SU-DHL-6 (cell line): ENCODE measurements at regions not wholly inside any gene's neighbourhood (a gene's known extent, or its start where the extent isn't known, plus 50 kb on each side); places are given as distances from the start of the nearest gene placed in this dataset.

Experiments
- H2AFZ ChIP-seq: fragments of 200-600 bp; sonication (generic); 2 replicates; pipeline ENCODE4 v1.6.1; 2014; ENCODE audit warnings: low read depth, mild to moderate bottlenecking, moderate library complexity, mixed read lengths, antibody characterized with exemption, low read length; ENCODE audit not compliant: severe bottlenecking
- H3F3A ChIP-seq: fragments of 200-600 bp; shearing (Covaris generic); 2 replicates; pipeline ENCODE4 v1.6.0; 2016; ENCODE audit warnings: antibody characterized with exemption, mild to moderate bottlenecking; ENCODE audit not compliant: insufficient read depth
- H3K27ac ChIP-seq: fragments of 200-600 bp; sonication (generic); 2 replicates; pipeline ENCODE4 v1.5.1; 2016; ENCODE audit warnings: low read depth, mild to moderate bottlenecking, low read length, moderate library complexity, mixed read lengths
- H3K27me3 ChIP-seq: fragments of 200-600 bp; sonication (generic), shearing (Covaris generic); 2 replicates; pipeline ENCODE4 v1.6.0; 2014; ENCODE audit warnings: mild to moderate bottlenecking, low read length
- H3K36me3 ChIP-seq: fragments of 200-600 bp; sonication (generic); 2 replicates; pipeline ENCODE4 v1.6.1; 2014; ENCODE audit warnings: mild to moderate bottlenecking, low read length, mixed read lengths
- H3K4me2 ChIP-seq: fragments of 300-600, 200-600 bp; shearing (Covaris generic), sonication (generic); 2 replicates; pipeline ENCODE4 v1.6.0; 2014; ENCODE audit warnings: low read length, low read depth, mild to moderate bottlenecking; ENCODE audit not compliant: poor library complexity, severe bottlenecking
- H3K4me3 ChIP-seq: fragments of 200-600 bp; sonication (generic); 2 replicates; pipeline ENCODE4 v1.5.1; 2014; ENCODE audit warnings: antibody characterized with exemption, low read length, mild to moderate bottlenecking, mixed read lengths; ENCODE audit not compliant: insufficient read depth, poor library complexity, severe bottlenecking
- H3K79me2 ChIP-seq: fragments of 200-600 bp; sonication (generic); 2 replicates; pipeline ENCODE4 v1.6.1; 2014; ENCODE audit warnings: mild to moderate bottlenecking, low read length, moderate library complexity; ENCODE audit not compliant: insufficient read depth
- H3K9ac ChIP-seq: fragments of 200-600 bp; sonication (generic); 2 replicates; pipeline ENCODE4 v1.7.0; 2014; ENCODE audit warnings: mild to moderate bottlenecking, low read length
- H3K9me2 ChIP-seq: fragments of 200-600 bp; sonication (generic); replicated peaks from 2 replicates; pipeline ENCODE4 v1.6.1; 2014; ENCODE audit warnings: low read length; ENCODE audit not compliant: insufficient read depth
- H3K9me3 ChIP-seq: fragments of 200-600 bp; sonication (generic); 2 replicates; pipeline ENCODE4 v1.6.1; 2014; ENCODE audit warnings: low read length, mixed read lengths; ENCODE audit not compliant: insufficient read depth
- H4K20me1 ChIP-seq: fragments of 200-600 bp; sonication (generic); 2 replicates; pipeline ENCODE4 v1.6.1; 2014; ENCODE audit warnings: low read depth, mild to moderate bottlenecking, antibody characterized with exemption, low read length, moderate library complexity, mixed read lengths
- EZH2phosphoT487 ChIP-seq: fragments of 200-600 bp; sonication (generic), shearing (Covaris generic); conservative IDR thresholded peaks from 2 replicates; pipeline ENCODE4 v1.6.1; 2018; ENCODE audit warnings: mild to moderate bottlenecking, antibody characterized with exemption, low read length, moderate library complexity, mixed read lengths
- TF ChIP-seq, protein P1 (sequence below): fragments of 200-600 bp; sonication (generic); IDR thresholded peaks from one replicate; pipeline ENCODE4 v1.5.1; 2017; ENCODE audit warnings: antibody characterized with exemption, mild to moderate bottlenecking, low read length, moderate library complexity; ENCODE audit not compliant: insufficient read depth, poor library complexity, severe bottlenecking

DNA sequence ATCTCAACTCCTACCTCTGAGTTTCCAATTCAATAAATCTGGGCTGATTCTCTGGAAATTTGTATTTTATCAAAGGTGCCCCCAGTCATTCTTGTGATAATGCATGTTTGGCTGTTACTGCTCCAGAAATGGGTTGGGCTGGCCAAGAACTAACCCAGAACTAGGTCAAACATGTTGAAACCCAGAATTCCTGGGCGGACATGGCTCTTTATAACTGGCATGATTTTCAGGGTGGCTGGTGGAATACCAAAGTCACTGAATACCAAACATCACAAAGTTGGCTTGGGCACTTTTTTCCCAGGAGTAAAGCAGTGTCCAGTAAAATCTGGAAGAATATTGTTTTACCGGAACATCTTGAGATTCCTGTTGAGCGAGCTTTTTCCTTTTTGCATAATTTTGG lies 89.4 kb upstream of the S1PR1 start:
- no peak overlapping the region for H3K9ac ChIP-seq
- no peak overlapping the region for H3K4me2 ChIP-seq
- no peaks in the 10 kb centered on the region for H3K36me3 ChIP-seq
- no peaks in the 10 kb centered on the region for H4K20me1 ChIP-seq
- H3K4me3 ChIP-seq = no peak overlapping the region
- H3K27ac ChIP-seq = no peak overlapping the region
- no peaks in the 10 kb centered on the region for H3K9me3 ChIP-seq
- H3K79me2 ChIP-seq = no peaks in the 10 kb centered on the region
- H3K9me2 ChIP-seq = no peaks in the 10 kb centered on the region
- H3K27me3 ChIP-seq = no peaks in the 10 kb centered on the region
- H3F3A ChIP-seq = no peaks in the 10 kb centered on the region
- no peak overlapping the region for H2AFZ ChIP-seq
- TF ChIP-seq, protein P1, sequence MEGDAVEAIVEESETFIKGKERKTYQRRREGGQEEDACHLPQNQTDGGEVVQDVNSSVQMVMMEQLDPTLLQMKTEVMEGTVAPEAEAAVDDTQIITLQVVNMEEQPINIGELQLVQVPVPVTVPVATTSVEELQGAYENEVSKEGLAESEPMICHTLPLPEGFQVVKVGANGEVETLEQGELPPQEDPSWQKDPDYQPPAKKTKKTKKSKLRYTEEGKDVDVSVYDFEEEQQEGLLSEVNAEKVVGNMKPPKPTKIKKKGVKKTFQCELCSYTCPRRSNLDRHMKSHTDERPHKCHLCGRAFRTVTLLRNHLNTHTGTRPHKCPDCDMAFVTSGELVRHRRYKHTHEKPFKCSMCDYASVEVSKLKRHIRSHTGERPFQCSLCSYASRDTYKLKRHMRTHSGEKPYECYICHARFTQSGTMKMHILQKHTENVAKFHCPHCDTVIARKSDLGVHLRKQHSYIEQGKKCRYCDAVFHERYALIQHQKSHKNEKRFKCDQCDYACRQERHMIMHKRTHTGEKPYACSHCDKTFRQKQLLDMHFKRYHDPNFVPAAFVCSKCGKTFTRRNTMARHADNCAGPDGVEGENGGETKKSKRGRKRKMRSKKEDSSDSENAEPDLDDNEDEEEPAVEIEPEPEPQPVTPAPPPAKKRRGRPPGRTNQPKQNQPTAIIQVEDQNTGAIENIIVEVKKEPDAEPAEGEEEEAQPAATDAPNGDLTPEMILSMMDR = no peak
- TF ChIP-seq EZH2phosphoT487 = no peak

GRCh38 chr1:101145449-101145820 lies 91.4 kb upstream of the S1PR1 start:
- Histone ChIP-seq H3K27me3 (no peaks in the 10 kb centered on the region), H3K9ac (no peak overlapping the region), H3K9me2 (no peaks in the 10 kb centered on the region), H3K36me3 (no peaks in the 10 kb centered on the region), H3K4me3 (no peak overlapping the region), H3K4me2 (no peak overlapping the region), H4K20me1 (no peaks in the 10 kb centered on the region), H3K27ac (no peak overlapping the region), H2AFZ (no peak overlapping the region), H3K9me3 (no peaks in the 10 kb centered on the region), H3F3A (no peaks in the 10 kb centered on the region), H3K79me2 (no peaks in the 10 kb centered on the region)
- TF ChIP-seq, protein P1 = no peak
- no peak for TF ChIP-seq EZH2phosphoT487

GRCh38 chr1:101144671-101145448 lies 92.0 kb upstream of the S1PR1 start:
- Histone ChIP-seq H3K9me2 (no peaks in the 10 kb centered on the region), H3K79me2 (no peaks in the 10 kb centered on the region), H3K36me3 (no peaks in the 10 kb centered on the region), H2AFZ (peak overlapping the region; percentile 2), H4K20me1 (no peaks in the 10 kb centered on the region), H3K4me3 (no peak overlapping the region), H3K27ac (no peak overlapping the region), H3K4me2 (no peak overlapping the region), H3F3A (no peaks in the 10 kb centered on the region), H3K9ac (no peak overlapping the region), H3K9me3 (no peaks in the 10 kb centered on the region), H3K27me3 (no peaks in the 10 kb centered on the region)
- TF ChIP-seq, protein P1 = no peak
- no peak for TF ChIP-seq EZH2phosphoT487
